ENCODE measurements at regions not wholly inside any gene's neighbourhood (a gene's known extent, or its start where the extent isn't known, plus 50 kb on each side); places are given as distances from the start of the nearest gene placed in this dataset.

DNA sequence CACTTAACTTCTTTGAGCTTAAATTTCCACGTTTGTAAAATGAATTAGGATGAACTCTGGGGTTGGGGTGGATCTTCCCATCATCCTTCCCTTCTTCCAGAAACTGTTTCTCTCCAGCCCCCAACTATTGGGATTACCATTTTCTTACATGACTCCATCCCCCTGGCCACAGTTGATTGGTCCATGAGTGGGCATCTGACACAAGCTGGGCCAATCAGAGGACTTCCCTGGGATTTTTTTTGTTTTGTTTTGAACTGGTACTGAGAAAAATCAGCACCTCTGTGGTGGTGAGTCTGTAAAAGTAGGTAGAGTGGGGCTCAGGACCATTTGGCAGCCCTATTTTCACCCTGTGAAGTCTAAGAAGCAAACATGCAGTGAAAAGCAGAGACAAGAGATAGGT lies 118.0 kb upstream of the SERTAD2 start:
- H2AFZ ChIP-seq (ENCODE audit: low read length), result no peak overlapping the region
- no peak overlapping the region for H3K9ac ChIP-seq (ENCODE audit: low read length)
- H3K27ac ChIP-seq (ENCODE audit: low read length), result no peak overlapping the region
- H3F3A ChIP-seq (ENCODE audit: insufficient read depth, low read length), result peaks cover 19% of the 10 kb centered on the region
- TF ChIP-seq, protein P1, sequence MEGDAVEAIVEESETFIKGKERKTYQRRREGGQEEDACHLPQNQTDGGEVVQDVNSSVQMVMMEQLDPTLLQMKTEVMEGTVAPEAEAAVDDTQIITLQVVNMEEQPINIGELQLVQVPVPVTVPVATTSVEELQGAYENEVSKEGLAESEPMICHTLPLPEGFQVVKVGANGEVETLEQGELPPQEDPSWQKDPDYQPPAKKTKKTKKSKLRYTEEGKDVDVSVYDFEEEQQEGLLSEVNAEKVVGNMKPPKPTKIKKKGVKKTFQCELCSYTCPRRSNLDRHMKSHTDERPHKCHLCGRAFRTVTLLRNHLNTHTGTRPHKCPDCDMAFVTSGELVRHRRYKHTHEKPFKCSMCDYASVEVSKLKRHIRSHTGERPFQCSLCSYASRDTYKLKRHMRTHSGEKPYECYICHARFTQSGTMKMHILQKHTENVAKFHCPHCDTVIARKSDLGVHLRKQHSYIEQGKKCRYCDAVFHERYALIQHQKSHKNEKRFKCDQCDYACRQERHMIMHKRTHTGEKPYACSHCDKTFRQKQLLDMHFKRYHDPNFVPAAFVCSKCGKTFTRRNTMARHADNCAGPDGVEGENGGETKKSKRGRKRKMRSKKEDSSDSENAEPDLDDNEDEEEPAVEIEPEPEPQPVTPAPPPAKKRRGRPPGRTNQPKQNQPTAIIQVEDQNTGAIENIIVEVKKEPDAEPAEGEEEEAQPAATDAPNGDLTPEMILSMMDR (IDR thresholded peaks at IDR 0.05; ENCODE audit: low read length), result no peak
- no peak for TF ChIP-seq EZH2 (optimal IDR thresholded peaks at IDR 0.05; ENCODE audit: low read depth, low read length)
- TF ChIP-seq EZH2phosphoT487 (IDR thresholded peaks at IDR 0.05; ENCODE audit: low read length), result no peak
- H3K27me3 ChIP-seq (replicated peaks; ENCODE audit: insufficient read depth, low read length), result no peaks in the 10 kb centered on the region
- no peaks in the 10 kb centered on the region for H3K36me3 ChIP-seq (replicated peaks; ENCODE audit: insufficient read depth, low read length)
- DNase-seq, result no peak
- peaks cover 9% of the 10 kb centered on the region for H3K4me1 ChIP-seq (ENCODE audit: low read length)
- H3K9me2 ChIP-seq (replicated peaks; ENCODE audit: insufficient read depth, low read length), result no peaks in the 10 kb centered on the region
- H3K9me3 ChIP-seq (replicated peaks; ENCODE audit: insufficient read depth, low read length), result no peaks in the 10 kb centered on the region
- H3K4me3 ChIP-seq (ENCODE audit: low read length), result no peak overlapping the region
- H4K20me1 ChIP-seq (ENCODE audit: insufficient read depth, low read length), result no peaks in the 10 kb centered on the region
- no peaks in the 10 kb centered on the region for H3K79me2 ChIP-seq (ENCODE audit: low read length)
- no peak overlapping the region for H3K4me2 ChIP-seq (ENCODE audit: low read depth, low read length)

DNA sequence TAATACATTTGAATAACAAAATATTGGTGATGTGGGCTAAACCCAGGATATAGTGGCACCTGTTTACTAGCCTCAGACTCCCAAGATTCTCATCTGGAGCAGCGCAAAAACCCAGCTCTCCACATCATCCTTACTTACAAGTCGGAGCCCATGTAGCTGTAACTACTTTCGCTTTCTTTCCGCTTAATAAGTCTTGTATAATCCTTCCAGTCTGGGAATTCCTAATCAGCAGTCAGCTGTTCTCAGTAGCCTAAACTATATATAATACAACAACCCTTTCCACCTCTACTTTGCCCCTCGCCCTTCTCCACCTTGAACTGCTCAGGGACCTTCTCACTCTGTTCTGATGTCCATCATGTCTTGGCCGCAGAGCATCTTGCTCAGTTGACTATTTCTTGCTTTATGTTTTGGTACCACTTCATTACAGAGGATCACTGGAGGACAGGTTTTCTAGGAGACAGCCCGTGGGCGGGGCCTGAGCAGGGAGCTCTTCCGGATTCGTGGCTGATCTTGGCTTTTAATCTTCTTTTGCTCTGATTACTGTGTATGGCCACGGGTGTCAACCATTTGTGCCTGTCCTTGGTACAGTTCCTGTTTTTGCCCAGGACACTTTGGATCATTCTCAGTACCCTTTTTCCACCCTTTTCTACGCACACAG lies 119.9 kb upstream of the SERTAD2 start:
- DNase-seq, result no peak
- no peaks in the 10 kb centered on the region for H3K9me2 ChIP-seq (replicated peaks; ENCODE audit: insufficient read depth, low read length)
- no peaks in the 10 kb centered on the region for H3K27me3 ChIP-seq (replicated peaks; ENCODE audit: insufficient read depth, low read length)
- peaks cover 2% of the 10 kb centered on the region; the same call in 1 of the 2 replicates for H3F3A ChIP-seq (ENCODE audit: insufficient read depth, low read length)
- no peak overlapping the region for H3K4me3 ChIP-seq (ENCODE audit: low read length)
- no peaks in the 10 kb centered on the region for H3K79me2 ChIP-seq (ENCODE audit: low read length)
- H3K4me1 ChIP-seq (ENCODE audit: low read length), result peaks cover 4% of the 10 kb centered on the region
- H3K9me3 ChIP-seq (replicated peaks; ENCODE audit: insufficient read depth, low read length), result no peaks in the 10 kb centered on the region
- no peak overlapping the region for H3K27ac ChIP-seq (ENCODE audit: low read length)
- H2AFZ ChIP-seq (ENCODE audit: low read length), result no peak overlapping the region
- TF ChIP-seq EZH2 (optimal IDR thresholded peaks at IDR 0.05; ENCODE audit: low read depth, low read length) (no peak), EZH2phosphoT487 (IDR thresholded peaks at IDR 0.05; ENCODE audit: low read length) (no peak)
- TF ChIP-seq, protein P1 (IDR thresholded peaks at IDR 0.05; ENCODE audit: low read length), result no peak
- no peaks in the 10 kb centered on the region for H4K20me1 ChIP-seq (ENCODE audit: insufficient read depth, low read length)
- no peak overlapping the region for H3K9ac ChIP-seq (ENCODE audit: low read length)
- H3K4me2 ChIP-seq (ENCODE audit: low read depth, low read length), result no peak overlapping the region
- no peaks in the 10 kb centered on the region for H3K36me3 ChIP-seq (replicated peaks; ENCODE audit: insufficient read depth, low read length)

DNA sequence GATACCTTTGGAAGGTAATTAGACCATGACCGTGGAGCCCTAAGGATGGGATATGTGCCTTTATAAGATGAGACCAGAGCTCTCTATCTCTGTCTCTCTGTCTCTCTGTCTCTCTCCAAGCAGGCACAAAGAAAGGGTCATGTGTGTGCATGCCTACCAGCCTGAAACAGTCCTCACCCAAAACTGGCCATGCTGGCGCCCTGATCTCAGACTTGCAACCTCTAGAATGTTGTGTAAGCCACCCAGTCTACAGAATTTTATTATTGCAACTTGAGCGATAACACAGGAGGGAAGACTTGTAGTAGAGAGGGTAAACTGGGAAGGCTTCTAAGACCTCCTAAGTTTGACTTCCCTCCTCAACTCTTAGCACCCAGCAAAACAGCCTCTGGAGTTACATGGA lies 124.1 kb upstream of the SERTAD2 start:
- Histone ChIP-seq H3K4me3 (ENCODE audit: low read length) (no peak overlapping the region), H3K27ac (ENCODE audit: low read length) (no peak overlapping the region), H3K27me3 (replicated peaks; ENCODE audit: insufficient read depth, low read length) (no peaks in the 10 kb centered on the region), H4K20me1 (ENCODE audit: insufficient read depth, low read length) (no peaks in the 10 kb centered on the region), H3K9me2 (replicated peaks; ENCODE audit: insufficient read depth, low read length) (no peaks in the 10 kb centered on the region), H3K36me3 (replicated peaks; ENCODE audit: insufficient read depth, low read length) (no peaks in the 10 kb centered on the region), H3F3A (ENCODE audit: insufficient read depth, low read length) (no peaks in the 10 kb centered on the region), H2AFZ (ENCODE audit: low read length) (no peak overlapping the region), H3K4me2 (ENCODE audit: low read depth, low read length) (no peak overlapping the region), H3K79me2 (ENCODE audit: low read length) (no peaks in the 10 kb centered on the region), H3K4me1 (ENCODE audit: low read length) (no peaks in the 10 kb centered on the region), H3K9ac (ENCODE audit: low read length) (no peak overlapping the region), H3K9me3 (replicated peaks; ENCODE audit: insufficient read depth, low read length) (no peaks in the 10 kb centered on the region)
- TF ChIP-seq, protein P1 (IDR thresholded peaks at IDR 0.05; ENCODE audit: low read length), result no peak
- TF ChIP-seq EZH2 (optimal IDR thresholded peaks at IDR 0.05; ENCODE audit: low read depth, low read length) (no peak), EZH2phosphoT487 (IDR thresholded peaks at IDR 0.05; ENCODE audit: low read length) (no peak)
- no peak for DNase-seq

All from MM.1S (cell line).